AG10803 (cell line): ENCODE measurements at regions not wholly inside any gene's neighbourhood (a gene's known extent, or its start where the extent isn't known, plus 50 kb on each side); places are given as distances from the start of the nearest gene placed in this dataset.

Experiments
- DNase-seq: peaks from one replicate; pipeline ENCODE4 v3.0.0; 2010; ENCODE audit warnings: low read depth
- H3K4me3 ChIP-seq: 2 replicates; pipeline ENCODE4 v1.5.1; 2011; ENCODE audit warnings: mild to moderate bottlenecking, low read length, control low read depth
- TF ChIP-seq, protein P1 (sequence below): conservative IDR thresholded peaks from 2 replicates; pipeline ENCODE4 v1.5.1; 2011; ENCODE audit warnings: mild to moderate bottlenecking, low read length, control low read depth, inconsistent platforms

DNA sequence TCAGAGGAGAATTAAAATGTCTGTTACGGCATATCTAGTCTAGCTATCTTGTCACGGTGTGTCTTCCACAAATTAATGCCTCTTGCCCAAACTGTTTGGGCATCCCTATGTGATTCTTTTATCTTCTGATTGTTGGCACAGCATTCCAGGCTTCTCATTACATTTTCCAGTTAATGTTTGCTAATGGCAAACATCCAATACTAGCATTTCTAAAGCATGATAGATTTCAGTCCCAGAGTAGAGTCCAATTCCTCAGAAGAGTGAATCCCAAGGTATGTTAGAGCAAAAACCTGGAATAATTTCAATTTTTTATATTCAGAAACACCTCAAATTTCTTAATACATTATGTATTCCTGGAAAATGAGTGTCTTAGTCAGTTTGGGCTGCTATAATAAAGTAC lies 684.5 kb upstream of the SLITRK1 start:
- DNase-seq: no peak
- TF ChIP-seq, protein P1, sequence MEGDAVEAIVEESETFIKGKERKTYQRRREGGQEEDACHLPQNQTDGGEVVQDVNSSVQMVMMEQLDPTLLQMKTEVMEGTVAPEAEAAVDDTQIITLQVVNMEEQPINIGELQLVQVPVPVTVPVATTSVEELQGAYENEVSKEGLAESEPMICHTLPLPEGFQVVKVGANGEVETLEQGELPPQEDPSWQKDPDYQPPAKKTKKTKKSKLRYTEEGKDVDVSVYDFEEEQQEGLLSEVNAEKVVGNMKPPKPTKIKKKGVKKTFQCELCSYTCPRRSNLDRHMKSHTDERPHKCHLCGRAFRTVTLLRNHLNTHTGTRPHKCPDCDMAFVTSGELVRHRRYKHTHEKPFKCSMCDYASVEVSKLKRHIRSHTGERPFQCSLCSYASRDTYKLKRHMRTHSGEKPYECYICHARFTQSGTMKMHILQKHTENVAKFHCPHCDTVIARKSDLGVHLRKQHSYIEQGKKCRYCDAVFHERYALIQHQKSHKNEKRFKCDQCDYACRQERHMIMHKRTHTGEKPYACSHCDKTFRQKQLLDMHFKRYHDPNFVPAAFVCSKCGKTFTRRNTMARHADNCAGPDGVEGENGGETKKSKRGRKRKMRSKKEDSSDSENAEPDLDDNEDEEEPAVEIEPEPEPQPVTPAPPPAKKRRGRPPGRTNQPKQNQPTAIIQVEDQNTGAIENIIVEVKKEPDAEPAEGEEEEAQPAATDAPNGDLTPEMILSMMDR: no peak
- no peak overlapping the region for H3K4me3 ChIP-seq

DNA sequence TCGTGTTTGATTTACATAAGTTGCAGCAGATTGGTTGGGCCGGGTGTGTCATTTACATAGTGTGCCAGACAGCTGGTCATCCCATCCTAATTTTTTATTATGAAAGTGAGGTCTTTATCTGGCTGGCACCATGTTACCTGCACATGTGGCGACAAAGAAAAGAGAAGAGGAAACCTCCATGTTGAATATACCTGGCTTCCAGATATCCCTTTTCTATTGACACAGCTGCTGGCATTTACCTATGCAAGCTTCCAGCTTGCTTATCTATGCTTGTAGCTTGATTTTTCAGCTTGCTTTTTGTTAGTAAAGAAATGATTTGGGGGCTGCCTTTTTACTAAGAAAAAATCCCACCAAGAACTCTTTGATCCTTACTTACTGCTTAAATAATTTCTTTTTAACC lies 681.3 kb upstream of the SLITRK1 start:
- H3K4me3 ChIP-seq: no peak overlapping the region
- TF ChIP-seq, protein P1: no peak
- no peak for DNase-seq

DNA sequence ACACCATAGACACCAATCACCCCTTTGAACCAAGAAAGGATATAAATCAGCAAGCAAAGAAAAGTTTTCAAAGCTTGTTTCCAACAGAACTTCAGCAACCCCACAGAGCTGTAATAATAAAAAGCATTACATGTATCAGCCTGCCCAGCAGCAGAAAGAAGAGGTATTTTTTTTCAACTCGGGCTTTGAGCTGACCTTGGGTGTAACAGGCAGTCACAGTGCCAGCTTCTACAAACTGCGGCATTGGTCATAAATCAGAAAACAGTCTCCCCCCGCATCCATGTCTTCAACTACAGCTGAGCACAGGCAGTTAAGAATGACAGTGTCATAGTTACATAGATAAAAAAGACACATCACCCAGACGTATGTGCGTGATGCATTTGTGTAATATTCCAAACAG lies 671.0 kb upstream of the SLITRK1 start:
- TF ChIP-seq, protein P1: no peak
- DNase-seq: no peak
- H3K4me3 ChIP-seq: no peak overlapping the region

DNA sequence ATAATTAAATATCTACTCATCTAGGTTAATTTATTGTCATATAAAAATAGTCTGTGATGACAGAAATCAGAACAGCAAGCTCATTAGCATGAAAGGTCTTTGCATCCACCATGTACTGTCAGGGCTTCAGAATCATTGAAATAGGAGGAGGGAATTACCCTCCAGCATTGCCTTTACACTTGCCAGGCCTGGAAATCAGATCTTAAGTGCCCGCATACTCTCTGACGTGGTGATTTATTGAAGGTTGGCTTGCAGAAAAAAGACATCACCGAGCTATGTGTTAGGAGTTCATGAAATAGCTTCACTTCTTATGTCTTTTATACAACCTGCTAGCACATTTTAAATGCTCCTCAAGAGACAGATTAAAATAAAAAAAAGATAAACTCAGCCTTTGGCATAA lies 661.7 kb upstream of the SLITRK1 start:
- TF ChIP-seq, protein P1: no peak
- DNase-seq: no peak
- no peak overlapping the region for H3K4me3 ChIP-seq

DNA sequence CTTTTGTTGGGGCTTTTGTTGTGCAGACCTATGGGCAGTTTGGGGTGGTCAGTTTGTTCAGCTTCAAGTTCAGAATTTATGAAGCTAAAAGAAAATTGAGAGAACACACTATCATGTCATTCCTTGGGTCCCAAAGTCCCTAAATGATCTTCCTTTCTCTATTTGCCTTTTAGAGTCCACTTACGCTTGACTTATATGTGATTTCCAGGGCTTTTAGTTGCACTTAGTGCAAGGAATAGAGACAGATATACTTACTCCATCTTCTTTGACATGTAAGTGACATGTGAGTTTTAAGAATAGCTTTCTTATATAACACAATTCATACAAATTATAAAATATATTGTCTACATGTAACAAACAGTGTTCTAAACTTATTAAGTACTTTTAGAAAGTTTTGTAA lies 660.1 kb upstream of the SLITRK1 start:
- no peak for DNase-seq
- TF ChIP-seq, protein P1: no peak
- H3K4me3 ChIP-seq: no peak overlapping the region

DNA sequence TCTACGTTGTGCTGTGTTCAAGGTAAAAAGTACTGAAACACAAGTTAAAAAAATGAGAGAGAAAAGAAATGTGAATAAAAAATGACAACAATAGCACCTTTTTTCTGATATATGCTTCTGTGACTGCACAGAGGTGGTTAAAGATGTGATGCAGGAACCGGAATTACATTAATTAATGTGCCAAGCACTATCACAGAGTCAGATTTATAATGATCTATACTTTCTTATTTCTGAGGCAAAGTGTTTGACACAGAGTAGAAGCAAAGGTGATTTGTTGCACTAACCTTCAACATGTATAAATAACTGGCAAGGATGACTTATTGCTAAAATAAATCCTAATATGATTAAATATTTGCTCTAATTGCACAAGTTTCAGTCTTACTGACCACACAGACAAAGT lies 654.6 kb upstream of the SLITRK1 start:
- TF ChIP-seq, protein P1: no peak
- no peak for DNase-seq
- no peak overlapping the region for H3K4me3 ChIP-seq

DNA sequence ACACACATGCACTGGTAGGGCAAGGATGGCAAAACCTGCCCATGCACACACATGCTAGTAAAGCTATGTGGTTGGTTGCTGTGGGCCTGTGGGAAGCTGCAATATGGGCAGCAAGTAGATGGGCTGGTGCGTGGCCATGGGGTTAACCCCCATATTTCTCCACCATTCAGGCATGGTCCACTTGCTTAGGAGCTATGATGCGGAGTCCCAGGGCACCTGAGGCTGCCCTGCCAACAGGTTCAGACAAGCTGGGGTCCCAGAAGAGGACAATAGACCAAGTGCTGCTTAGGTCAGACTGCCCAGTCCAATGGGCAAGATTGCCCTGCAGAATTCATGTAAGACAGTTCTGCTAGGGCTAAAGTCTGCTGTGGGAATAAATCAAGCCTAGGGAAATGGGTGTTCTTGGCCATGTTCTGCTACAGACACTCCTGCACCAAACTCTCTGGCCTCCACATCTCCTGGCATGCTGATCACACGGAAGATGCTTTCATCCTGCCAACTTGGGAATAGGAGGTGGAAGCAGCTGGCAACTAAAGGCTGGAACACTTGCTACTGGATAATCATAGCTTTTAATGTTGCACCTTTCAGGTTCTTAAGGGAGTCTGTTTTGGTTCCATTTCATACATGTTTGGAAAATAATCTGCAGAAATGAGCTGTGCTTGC lies 646.3 kb upstream of the SLITRK1 start:
- H3K4me3 ChIP-seq: no peak overlapping the region
- no peak for DNase-seq
- TF ChIP-seq, protein P1: no peak
